Activated CD4-positive, alpha-beta T cell treated with anti-CD3 and anti-CD28 coated beads, Interleukin-2, amount 10 ng/mL, durations not matched to agents 24 days and 14 days (primary cell): ENCODE measurements at regions not wholly inside any gene's neighbourhood (a gene's known extent, or its start where the extent isn't known, plus 50 kb on each side); places are given as distances from the start of the nearest gene placed in this dataset.
"Not testable (repeated sequence)": the region's sequence is repeated elsewhere in the genome, so short reads cannot be mapped to it uniquely, and the experiment has no call there.

ENCODE experiments used
- DNase-seq: peaks from one replicate; pipeline ENCODE4 v3.0.0; 2022
- H3K27ac Mint-ChIP-seq: one replicate; pipeline ENCODE4 v1.8.0; 2022; ENCODE audit warnings: mild to moderate bottlenecking, mixed read lengths
- H3K27me3 Mint-ChIP-seq: one replicate; pipeline ENCODE4 v1.8.0; 2022; ENCODE audit warnings: mixed read lengths
- H3K36me3 Mint-ChIP-seq: one replicate; pipeline ENCODE4 v1.8.0; 2022; ENCODE audit warnings: low read depth, mild to moderate bottlenecking, mixed read lengths
- H3K4me1 Mint-ChIP-seq: one replicate; pipeline ENCODE4 v1.8.0; 2021; ENCODE audit warnings: mixed read lengths
- H3K4me3 Mint-ChIP-seq: one replicate; pipeline ENCODE4 v1.8.0; 2022; ENCODE audit warnings: mild to moderate bottlenecking, moderate library complexity, mixed read lengths
- H3K9me3 Mint-ChIP-seq: one replicate; pipeline ENCODE4 v1.8.0; 2021; ENCODE audit warnings: mixed read lengths
- intact Hi-C: fragments of 100-400 bp; cut with micrococcal nuclease; formaldehyde crosslinking; loops from one replicate; pipeline ENCODE4 v1.15.1; 2023

DNA sequence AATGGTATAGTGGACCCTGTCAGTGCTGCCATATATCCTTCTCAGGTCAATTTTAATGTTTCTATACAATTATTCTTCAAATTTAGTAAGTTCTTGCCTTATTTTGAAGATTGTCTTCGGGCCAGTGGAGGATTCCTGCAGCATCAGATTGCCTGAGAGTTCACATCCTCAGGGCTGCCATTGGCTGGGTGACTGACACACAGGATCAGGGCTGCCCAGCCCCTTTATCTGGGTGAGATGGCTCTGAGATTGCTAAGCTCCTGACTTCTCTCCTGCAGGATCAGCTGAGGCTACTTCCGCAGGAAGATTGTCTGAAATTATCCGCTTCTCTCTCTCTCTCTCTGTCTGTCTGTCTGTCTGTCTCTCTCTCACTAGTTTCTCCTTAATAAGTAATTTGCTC, 567.4 kb downstream of the TSN start:
- no peak overlapping the region for H3K4me3 Mint-ChIP-seq
- no peaks in the 10 kb centered on the region for H3K36me3 Mint-ChIP-seq
- intact Hi-C loops, result no loop called here
- H3K4me1 Mint-ChIP-seq, result no peaks in the 10 kb centered on the region
- H3K27ac Mint-ChIP-seq, result no peak overlapping the region
- no peak for DNase-seq
- no peaks in the 10 kb centered on the region for H3K27me3 Mint-ChIP-seq
- no peaks in the 10 kb centered on the region for H3K9me3 Mint-ChIP-seq

DNA sequence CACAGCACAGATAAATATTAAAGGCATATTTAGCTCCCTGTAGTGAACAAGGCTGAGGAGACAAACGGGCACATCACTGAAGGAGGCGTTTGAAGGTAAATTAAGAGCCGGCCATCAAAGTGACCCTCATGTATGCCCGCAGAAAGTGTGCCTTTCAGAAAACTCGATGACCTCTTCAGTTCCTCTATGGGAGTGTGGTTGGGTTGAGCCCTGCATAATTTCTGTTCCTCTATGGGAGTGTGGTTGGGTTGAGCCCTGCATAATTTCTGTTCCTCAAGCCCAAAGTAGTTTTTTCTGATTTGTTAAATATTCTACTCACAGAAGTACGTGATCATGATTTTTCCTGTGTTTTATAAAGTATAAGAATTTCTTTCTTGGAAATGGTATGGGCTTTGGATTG, 568.5 kb downstream of the TSN start:
- H3K27ac Mint-ChIP-seq, result no peak overlapping the region
- intact Hi-C loops, result no loop called here
- no peaks in the 10 kb centered on the region for H3K27me3 Mint-ChIP-seq
- no peak overlapping the region for H3K4me3 Mint-ChIP-seq
- no peak for DNase-seq
- no peaks in the 10 kb centered on the region for H3K36me3 Mint-ChIP-seq
- no peaks in the 10 kb centered on the region for H3K9me3 Mint-ChIP-seq
- H3K4me1 Mint-ChIP-seq, result no peaks in the 10 kb centered on the region

DNA sequence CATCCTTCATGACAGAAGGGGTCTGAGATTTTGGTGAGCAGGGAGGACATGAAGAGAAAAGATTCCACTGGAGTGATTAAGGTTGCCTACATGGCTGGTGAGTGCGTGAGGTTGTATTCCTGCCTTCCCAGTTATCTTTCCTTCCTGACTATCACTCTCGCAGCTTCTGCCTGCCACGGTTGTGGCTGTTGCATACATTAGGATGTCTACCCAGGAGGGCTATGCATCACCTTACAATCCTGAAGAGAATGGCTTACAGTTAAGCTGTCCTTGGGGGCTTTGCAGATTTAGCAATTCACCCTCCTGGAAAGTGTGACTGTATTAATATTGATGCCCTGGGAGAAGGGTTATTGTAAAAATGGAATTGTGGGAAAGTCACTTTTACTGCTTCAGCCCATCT, 571.0 kb downstream of the TSN start:
- H3K36me3 Mint-ChIP-seq, result no peaks in the 10 kb centered on the region

DNA sequence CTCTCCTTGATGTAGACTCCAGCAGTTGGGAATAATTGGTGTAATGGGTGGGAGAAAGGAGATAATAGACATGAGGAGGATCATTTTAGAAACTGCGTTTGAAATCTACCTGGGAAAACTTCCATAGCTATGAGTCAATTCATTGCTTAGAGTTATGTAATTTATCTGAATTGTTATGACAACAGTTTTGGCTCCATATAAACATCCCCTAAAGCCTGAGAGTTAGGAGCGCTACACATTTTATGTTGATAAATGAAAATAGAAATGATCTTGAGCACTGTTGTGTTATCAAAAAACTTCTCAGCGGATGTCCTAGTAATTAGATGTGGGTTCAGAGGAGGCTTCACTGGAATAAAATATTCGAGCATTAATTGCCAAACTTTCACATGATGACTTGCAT, 573.4 kb downstream of the TSN start:
- no peaks in the 10 kb centered on the region for H3K36me3 Mint-ChIP-seq
- no peaks in the 10 kb centered on the region for H3K4me1 Mint-ChIP-seq
- H3K27me3 Mint-ChIP-seq, result no peaks in the 10 kb centered on the region
- no peaks in the 10 kb centered on the region for H3K9me3 Mint-ChIP-seq
- intact Hi-C loops, result no loop called here
- H3K27ac Mint-ChIP-seq, result no peak overlapping the region
- DNase-seq, result no peak
- H3K4me3 Mint-ChIP-seq, result no peak overlapping the region

More for the DNA sequence above, 571.0 kb downstream of the TSN start:
- no peaks in the 10 kb centered on the region for H3K27me3 Mint-ChIP-seq
- no peaks in the 10 kb centered on the region for H3K4me1 Mint-ChIP-seq
- no peak overlapping the region for H3K4me3 Mint-ChIP-seq
- intact Hi-C loops, result no loop called here
- H3K9me3 Mint-ChIP-seq, result no peaks in the 10 kb centered on the region
- DNase-seq, result no peak
- no peak overlapping the region for H3K27ac Mint-ChIP-seq

DNA sequence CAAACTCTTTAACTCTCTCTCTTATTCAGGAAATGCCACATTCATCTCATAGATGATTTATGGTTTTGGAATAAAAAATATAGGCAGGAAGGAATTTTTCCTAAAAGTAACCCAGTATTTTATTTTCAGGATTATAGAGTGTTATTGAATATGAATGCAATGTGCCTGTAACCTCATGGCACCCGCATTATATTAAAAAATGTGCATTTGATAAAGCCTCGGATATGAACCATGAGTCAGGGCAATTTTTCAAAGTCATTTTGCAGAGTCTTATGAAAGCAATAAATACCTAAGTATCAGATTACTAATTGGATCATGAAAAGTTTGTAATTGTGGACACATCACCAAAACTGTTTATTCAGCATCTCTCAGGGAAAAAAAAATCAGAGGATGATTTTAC, 573.8 kb downstream of the TSN start:
- H3K4me1 Mint-ChIP-seq, result no peaks in the 10 kb centered on the region
- no peak overlapping the region for H3K27ac Mint-ChIP-seq
- no peak for DNase-seq
- no peaks in the 10 kb centered on the region for H3K9me3 Mint-ChIP-seq
- intact Hi-C loops, result no loop called here
- H3K4me3 Mint-ChIP-seq, result no peak overlapping the region
- no peaks in the 10 kb centered on the region for H3K27me3 Mint-ChIP-seq
- no peaks in the 10 kb centered on the region for H3K36me3 Mint-ChIP-seq

DNA sequence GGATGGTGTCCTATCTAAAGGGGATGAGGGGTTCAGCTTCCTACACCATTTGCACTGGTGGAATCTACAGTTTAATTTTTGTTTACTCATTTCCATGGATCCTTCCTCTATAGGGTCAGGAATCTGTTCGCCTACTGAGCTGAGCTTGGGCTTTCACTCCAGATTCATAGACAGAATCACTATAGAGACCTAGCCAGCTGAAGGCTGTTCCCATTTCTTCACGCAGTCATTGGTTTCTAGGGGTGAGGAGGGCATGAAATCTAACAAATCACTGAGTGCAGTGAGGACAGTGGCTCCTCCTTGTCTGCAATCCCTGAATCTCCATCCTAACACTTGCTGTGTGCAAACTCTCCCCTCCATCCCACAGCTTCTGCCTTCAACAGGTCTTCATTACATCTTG, 578.5 kb downstream of the TSN start:
- H3K27ac Mint-ChIP-seq, result no peak overlapping the region
- no peak overlapping the region for H3K4me3 Mint-ChIP-seq
- no peaks in the 10 kb centered on the region for H3K27me3 Mint-ChIP-seq
- no peaks in the 10 kb centered on the region for H3K36me3 Mint-ChIP-seq
- no peaks in the 10 kb centered on the region for H3K4me1 Mint-ChIP-seq
- no peaks in the 10 kb centered on the region for H3K9me3 Mint-ChIP-seq
- intact Hi-C loops, result no loop called here
- no peak for DNase-seq

DNA sequence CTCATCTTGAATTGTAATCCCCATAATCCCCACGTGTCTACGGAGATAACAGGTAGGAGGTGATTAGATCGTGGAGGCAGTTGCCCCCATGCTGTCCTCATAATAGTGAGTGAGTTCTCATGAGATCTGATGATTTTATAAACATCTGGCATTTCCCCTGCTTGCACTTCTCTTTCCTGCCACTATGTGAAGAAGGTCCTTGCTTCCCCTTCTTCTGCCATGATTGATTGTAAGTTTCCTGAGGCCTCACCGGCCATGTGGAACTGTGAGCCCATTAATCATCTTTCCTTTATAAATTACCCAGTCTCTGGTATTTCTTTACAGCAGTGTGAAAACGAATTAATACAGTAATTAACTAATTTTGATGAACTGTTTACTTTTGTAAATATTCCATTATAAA, 582.5 kb downstream of the TSN start:
- no peaks in the 10 kb centered on the region for H3K9me3 Mint-ChIP-seq
- H3K36me3 Mint-ChIP-seq, result no peaks in the 10 kb centered on the region
- H3K4me3 Mint-ChIP-seq, result no peak overlapping the region
- no peaks in the 10 kb centered on the region for H3K27me3 Mint-ChIP-seq
- DNase-seq, result no peak
- H3K4me1 Mint-ChIP-seq, result no peaks in the 10 kb centered on the region
- H3K27ac Mint-ChIP-seq, result no peak overlapping the region
- intact Hi-C loops, result no loop called here

DNA sequence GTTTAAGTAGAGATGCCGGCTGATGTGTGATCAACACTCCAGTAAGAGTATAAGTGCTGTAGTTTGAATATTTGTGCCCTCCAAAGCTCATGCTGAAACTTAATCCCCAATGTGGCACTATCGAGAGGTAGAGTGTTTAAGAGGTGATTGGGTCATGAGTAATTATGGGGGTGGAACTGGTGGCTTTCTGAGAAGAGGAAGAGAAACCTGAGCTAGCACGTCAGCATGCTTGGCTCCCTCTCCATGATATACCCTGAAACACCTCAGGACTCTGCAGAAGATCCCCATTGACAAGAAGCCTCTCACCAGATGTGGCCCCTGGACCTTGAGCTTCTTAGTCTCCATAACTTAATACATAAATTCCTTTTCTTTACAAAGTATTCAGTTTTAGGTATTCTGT, 584.8 kb downstream of the TSN start:
- no peaks in the 10 kb centered on the region for H3K36me3 Mint-ChIP-seq
- H3K4me3 Mint-ChIP-seq, result no peak overlapping the region
- peaks cover 2% of the 10 kb centered on the region for H3K9me3 Mint-ChIP-seq
- intact Hi-C loops, result no loop called here
- DNase-seq, result no peak
- no peaks in the 10 kb centered on the region for H3K27me3 Mint-ChIP-seq
- H3K27ac Mint-ChIP-seq, result no peak overlapping the region
- no peaks in the 10 kb centered on the region for H3K4me1 Mint-ChIP-seq

DNA sequence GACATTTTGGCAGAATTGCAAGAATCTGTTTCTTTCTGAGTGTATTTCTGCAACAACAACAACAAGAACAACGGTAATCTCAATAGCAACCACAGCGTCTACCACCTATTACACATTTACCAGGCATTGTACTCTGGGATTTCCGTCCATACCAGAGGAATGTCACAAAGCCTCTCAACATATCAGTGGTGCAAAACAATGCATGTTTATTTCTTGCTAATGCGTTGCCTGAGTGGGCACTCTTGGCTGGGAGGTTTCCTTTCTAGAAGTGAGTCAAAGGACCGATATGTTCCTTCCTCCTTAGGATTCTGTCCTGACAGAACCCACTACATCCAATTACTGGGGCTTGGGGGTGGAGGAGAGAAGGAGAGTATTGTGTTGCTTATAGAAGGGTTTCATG, 585.6 kb downstream of the TSN start:
- Mint-ChIP-seq H3K27ac (no peak overlapping the region), H3K36me3 (no peaks in the 10 kb centered on the region), H3K4me3 (no peak overlapping the region), H3K4me1 (no peaks in the 10 kb centered on the region), H3K27me3 (no peaks in the 10 kb centered on the region), H3K9me3 (peaks cover 5% of the 10 kb centered on the region)
- intact Hi-C loops, result no loop called here
- DNase-seq, result no peak

DNA sequence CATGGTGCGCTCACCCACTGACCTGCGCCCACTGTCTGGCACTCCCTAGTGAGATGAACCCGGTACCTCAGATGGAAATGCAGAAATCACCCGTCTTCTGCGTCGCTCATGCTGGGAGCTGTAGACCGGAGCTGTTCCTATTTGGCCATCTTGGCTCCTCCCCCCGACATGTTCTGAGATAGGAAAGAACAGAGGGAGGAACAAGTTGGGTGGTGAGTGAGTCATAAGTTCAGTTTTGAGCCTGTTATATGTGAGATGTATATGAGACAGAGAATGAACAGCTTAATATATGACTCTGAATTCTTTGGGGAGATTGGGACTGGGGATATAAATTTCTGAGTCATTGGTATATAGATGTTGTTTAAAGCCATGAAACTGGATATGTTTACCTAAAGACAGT, 596.7 kb downstream of the TSN start:
- intact Hi-C loops, H3K4me1 Mint-ChIP-seq, H3K9me3 Mint-ChIP-seq, H3K4me3 Mint-ChIP-seq, H3K27ac Mint-ChIP-seq, H3K36me3 Mint-ChIP-seq, DNase-seq, H3K27me3 Mint-ChIP-seq: not testable (repeated sequence)

DNA sequence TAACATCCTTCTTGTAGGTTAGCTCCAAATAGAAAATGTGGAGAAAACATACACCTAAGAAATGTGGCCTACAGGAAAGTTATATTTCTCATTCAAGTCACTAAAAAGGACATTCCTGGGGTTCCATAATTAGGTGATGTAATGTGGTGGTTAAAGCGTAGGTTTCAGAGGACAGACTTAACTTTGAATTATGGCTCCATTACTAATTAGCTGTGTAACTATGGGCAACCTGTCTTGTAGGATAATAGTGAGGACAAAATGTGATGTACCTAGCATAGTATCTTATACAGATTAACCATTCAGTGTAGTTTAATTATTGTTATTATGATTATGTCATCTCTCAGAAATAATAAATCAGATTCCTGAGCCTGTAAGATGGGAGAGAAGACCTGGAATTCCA, 602.5 kb downstream of the TSN start:
- intact Hi-C loops, result no loop called here
- Mint-ChIP-seq H3K27ac (no peak overlapping the region), H3K27me3 (no peaks in the 10 kb centered on the region), H3K9me3 (no peaks in the 10 kb centered on the region), H3K4me1 (no peaks in the 10 kb centered on the region), H3K4me3 (no peak overlapping the region), H3K36me3 (no peaks in the 10 kb centered on the region)
- DNase-seq, result no peak

DNA sequence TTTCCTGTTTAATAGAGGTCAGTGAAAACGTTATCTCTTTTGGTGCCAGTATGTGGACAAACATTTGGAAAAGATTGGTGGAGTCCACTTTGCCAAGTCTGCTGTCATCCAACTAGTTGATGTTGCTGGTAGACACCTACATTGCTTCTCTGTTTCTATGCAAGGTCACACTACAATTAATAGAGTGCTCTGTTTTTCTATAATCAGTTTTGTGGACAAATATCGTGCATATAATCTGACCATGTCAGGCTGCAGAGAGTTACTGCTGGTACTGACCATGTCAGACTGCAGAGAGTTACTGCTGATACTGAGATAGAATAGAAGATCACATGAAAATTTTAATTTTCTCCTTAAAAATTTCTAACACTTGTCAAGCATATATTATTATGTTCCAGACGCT, 603.3 kb downstream of the TSN start:
- Mint-ChIP-seq H3K4me1 (no peaks in the 10 kb centered on the region), H3K9me3 (no peaks in the 10 kb centered on the region), H3K36me3 (no peaks in the 10 kb centered on the region), H3K27me3 (no peaks in the 10 kb centered on the region), H3K27ac (no peak overlapping the region), H3K4me3 (no peak overlapping the region)
- intact Hi-C loops, result no loop called here
- no peak for DNase-seq

DNA sequence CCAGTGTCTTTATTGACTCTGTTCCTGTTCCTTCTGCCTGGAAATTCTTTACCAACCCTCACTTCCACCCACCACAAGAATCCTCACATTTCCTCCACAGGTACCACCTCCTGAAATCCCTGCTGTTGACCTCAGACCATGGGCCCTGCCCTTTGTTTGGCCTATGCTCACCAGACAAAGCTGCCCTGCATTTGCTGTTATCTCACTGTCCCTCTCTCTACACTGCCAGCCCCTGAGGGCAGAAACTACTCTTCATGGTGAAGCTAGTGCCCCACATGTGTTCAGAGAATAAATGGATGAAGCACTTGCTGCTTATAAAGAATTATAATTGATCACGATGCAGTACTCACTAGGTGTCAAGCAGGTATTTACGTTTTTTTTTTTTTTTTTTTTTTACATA, 608.4 kb downstream of the TSN start:
- no peak for DNase-seq
- no peaks in the 10 kb centered on the region for H3K4me1 Mint-ChIP-seq
- no peak overlapping the region for H3K4me3 Mint-ChIP-seq
- no peaks in the 10 kb centered on the region for H3K9me3 Mint-ChIP-seq
- H3K27me3 Mint-ChIP-seq, result no peaks in the 10 kb centered on the region
- H3K27ac Mint-ChIP-seq, result no peak overlapping the region
- H3K36me3 Mint-ChIP-seq, result no peaks in the 10 kb centered on the region
- intact Hi-C loops, result no loop called here

DNA sequence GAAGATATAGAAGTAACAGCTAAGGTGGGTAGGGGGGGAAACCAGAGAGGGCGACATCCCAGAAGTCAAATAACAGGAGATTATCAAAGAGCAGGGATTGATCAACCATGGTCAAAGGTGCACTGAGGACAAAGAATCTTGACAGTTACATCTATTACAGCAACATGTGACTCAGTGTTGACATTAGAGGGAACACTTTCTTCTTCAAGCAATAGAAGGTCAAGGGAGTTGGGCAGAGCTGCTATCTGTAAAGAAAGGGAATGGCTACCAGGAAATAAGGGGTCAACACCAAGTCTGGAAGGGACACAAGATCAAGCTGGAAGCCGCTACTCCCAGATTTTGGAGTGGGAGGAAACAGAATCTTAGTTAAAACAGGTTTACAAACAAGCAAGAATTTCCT, 611.0 kb downstream of the TSN start:
- Mint-ChIP-seq H3K36me3 (no peaks in the 10 kb centered on the region), H3K4me3 (no peak overlapping the region), H3K27me3 (no peaks in the 10 kb centered on the region), H3K9me3 (no peaks in the 10 kb centered on the region), H3K4me1 (no peaks in the 10 kb centered on the region), H3K27ac (no peak overlapping the region)
- DNase-seq, result no peak
- intact Hi-C loops, result no loop called here

DNA sequence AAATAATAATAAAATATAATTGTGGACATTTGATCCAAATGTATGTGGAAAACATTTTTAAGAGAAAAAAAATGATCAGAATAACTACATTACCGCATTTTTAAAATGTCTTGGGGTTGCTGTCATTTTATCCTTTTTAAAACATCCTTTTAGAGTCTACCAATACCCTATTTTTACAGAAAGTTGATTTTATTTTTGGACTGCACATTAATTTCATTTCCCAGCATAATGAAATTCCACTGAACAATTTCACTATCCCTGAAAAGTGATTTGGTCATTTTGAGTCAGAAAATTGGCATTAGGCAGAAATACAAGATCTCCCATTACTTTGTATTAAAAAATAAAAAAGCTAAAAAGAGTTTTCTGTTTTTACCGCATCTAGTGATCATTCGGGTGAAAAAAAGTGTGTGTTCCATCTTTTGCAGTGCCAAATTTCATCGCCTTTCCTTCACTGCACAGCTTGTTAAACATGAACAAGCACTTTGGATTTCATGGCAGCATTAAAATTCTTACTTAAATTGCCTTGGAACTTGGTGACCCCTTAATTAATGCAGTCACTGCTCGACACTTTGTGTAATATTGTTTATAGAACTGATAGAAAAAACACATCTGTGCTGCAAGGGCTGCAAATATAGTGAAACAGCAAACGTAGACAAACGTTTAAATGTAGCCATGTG, 611.7 kb downstream of the TSN start:
- Mint-ChIP-seq H3K36me3 (no peaks in the 10 kb centered on the region), H3K4me1 (no peaks in the 10 kb centered on the region), H3K9me3 (no peaks in the 10 kb centered on the region), H3K27me3 (no peaks in the 10 kb centered on the region), H3K27ac (no peak overlapping the region), H3K4me3 (no peak overlapping the region)
- no peak for DNase-seq
- intact Hi-C loops, result no loop called here
